8988T (cell line): ENCODE measurements at regions not wholly inside any gene's neighbourhood (a gene's known extent, or its start where the extent isn't known, plus 50 kb on each side); places are given as distances from the start of the nearest gene placed in this dataset.
"Not testable (repeated sequence)": the region's sequence is repeated elsewhere in the genome, so short reads cannot be mapped to it uniquely, and the experiment has no call there.

Experiments used
- DNase-seq: peaks from one replicate; pipeline ENCODE4 v3.0.0; 2011

DNA sequence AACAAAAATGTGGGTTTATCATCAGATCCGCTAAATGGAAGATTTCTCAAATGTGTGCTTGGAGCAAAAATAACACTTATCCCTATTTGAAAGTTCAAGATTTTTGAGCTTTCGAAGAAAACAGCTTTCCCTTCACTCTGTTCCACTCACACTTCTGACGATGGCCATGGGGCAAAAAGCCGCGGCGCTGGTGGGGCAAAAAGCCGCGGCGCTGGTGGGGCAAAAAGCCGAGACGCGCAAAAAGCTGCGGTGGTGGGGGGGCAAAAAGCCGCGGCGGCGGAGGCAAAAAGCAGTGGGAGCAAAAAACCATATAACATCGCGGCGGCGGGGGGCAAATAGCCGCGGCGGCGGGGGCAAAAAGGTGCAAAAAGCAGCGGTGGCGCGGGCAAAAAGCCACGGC lies 1631.5 kb downstream of the RPIA start:
- DNase-seq, result not testable (repeated sequence)

DNA sequence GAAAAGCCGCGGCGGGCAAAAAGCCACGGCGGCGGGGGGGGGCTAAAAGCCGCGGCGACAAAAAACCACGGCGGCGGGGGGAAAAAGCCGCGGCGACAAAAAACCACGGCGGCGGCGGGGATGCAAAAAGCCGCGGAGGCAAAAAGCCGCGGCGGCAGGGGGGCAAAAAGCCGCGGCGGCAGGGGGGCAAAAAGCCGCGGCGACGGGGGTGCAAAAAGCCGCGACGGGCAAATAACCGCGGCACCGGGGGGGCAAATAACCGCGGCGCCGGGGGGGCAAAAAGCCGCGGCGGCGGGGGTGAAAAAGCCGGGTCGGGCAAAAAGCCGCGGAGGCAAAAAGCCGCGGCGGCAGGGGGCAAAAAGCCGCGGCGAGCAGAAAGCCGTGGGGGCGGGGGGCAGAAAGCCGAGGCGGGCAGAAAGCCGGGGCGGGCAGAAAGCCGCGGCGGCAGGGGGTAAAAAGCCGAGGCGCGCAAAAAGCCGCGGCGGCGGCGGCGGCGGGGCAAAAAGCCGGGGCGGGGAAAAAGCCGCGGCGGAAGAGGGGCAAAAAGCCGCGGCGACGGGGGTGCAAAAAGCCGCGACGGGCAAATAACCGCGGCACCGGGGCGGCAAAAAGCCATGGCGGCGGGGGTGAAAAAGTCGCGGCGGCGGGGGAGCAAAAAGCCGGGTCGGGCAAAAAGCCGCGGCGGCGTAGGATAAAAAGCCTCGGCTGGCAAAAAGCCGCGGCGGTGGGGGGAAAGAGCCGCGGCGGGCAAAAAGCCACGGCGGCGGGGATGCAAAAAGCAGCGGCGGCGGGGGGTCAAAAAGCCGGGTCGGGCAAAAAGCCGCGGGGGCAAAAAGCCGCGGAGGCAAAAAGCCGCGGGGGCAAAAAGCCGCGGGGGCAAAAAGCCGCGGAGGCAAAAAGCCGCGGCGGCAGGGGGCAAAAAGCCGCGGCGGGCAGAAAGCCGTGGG lies 1632.4 kb downstream of the RPIA start:
- not testable (repeated sequence) for DNase-seq

DNA sequence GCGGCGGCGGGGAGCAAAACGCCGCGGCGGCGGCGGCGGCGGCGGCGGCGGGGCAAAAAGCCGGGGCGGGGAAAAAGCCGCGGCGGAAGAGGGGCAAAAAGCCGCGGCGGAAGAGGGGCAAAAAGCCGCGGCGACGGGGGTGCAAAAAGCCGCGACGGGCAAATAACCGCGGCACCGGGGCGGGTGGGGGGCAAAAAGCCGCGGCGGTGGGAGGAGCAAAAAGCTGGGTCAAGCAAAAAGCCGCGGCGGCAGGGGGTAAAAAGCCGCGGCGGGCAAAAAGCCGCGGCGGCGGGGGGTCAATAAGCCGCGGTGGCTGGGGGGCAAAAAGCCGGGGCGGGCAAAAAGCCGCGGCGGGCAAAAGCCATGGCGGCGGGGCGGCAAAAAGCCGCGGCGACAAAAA lies 1633.2 kb downstream of the RPIA start:
- not testable (repeated sequence) for DNase-seq

DNA sequence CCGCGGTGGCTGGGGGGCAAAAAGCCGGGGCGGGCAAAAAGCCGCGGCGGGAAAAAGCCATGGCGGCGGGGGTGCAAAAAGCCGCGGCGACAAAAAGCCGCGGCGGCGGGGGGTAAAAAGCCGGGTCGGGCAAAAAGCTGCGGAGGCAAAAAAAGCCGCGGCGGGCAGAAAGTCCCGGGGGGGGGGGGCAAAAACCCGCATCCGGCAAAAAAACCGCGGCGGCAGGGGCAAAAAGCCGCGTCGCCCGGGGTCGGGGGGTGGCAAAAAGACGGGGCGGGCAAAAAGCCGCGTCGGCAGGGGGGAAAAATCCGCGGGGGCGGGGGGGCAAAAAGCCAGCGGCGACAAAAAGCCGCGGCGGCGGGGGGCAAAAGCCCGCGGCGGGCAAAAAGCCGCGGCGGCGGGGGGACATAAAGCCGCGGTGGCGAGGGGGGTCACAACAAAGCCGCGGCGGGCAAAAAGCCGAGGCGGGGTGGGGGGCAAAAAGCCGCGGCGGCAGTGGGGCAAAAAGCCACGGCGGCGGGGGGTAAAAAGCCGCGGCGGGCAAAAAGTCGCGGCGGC lies 1634.4 kb downstream of the RPIA start:
- peak; percentile 4 for DNase-seq

DNA sequence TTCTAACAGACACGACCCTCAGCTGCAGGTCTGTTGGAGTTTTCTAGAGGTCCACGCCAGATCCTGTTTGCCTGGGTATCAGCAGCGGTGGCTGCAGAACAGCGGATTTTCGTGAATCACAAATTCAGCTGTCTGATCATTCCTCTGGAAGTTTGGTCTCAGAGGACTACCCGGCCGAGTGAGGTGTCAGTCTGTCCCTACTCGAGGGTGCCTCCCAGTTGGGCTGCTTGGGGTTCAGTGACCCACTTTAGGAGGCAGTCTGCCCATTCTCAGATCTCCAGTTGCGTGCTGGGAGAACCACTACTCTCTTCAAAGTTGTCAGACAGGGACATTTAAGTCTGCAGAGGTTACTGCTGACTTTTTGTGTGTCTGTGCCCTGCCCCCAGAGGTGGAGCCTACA lies 1664.1 kb downstream of the RPIA start:
- DNase-seq, result not testable (repeated sequence)

DNA sequence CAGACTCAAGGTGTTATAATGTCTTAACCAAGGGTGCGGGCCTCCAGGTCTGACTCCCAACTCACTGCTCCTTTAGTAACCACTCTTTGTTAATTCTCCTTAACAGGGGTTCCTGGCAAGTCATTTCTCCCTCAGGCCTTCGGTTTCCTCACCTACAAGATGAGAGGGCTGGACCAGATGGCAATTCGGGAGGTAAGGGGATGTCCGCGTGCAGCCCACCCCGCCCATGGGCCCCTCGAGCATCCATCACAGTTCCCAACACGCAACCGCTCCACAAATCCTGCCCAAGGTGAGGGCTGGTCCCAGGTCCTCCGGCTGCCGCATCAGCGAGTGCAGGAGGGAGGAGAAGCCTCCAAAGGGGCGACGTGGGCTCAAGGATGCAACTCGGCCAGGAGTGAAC lies 1667.9 kb downstream of the RPIA start:
- DNase-seq, result not testable (repeated sequence)

DNA sequence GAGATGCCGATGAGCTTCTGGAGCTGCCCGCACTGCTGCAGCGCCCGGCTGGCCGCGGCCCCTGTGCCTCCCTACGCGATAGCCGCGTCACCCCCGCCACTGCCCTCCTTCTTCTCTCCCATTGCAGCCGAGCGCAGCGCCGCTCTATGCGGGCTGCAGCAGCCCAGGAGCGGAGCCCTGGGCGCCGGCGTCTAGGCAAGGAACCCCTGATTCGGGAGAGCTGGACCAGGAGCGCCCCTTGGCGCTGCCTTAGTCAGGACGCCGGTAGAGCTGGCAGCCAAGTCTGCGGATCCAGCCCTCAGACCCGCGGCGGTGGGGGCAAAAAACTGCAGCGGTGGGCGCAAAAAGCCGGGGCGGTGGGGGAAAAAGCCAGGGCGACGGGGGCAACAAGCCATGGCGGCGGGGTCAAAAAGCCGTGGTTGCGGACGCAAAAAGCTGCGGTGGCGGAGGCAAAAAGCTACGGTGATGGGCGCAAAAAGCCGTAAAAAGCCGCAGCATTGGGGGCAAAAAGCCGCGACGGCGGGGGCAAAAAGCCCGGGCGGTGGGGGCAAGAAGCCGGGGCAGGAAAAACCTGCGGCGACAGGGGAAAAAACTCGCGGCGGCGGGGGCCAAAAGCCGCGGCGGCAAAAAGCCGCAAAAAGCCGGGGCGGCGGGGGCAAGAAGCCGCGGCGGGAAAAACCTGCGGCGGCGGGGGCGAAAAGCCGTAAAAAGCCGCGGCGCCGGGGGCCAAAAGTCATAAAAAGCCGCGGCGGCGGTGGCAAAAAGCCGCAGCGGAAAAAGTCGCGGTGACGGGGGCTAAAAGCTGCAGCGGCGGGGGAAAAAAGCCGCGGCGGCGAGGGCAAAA lies 1668.6 kb downstream of the RPIA start:
- not testable (repeated sequence) for DNase-seq

DNA sequence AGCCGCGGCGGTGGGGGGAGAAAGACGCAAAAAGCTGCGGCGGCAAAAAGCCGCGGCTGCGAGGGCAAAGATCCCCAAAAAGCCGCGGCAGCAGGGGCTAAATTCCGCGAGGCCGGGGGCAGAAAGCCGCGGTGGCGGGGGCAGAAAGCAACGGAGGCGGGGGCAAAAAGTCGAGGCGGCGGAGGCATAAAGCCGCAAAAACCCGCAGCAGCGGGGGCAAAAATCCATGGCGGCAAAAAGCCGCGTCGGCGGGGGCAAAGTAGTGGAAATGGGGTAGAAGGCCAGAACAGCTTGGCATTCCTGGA lies 1669.2 kb downstream of the RPIA start:
- not testable (repeated sequence) for DNase-seq
